Activated T-helper 17 cell treated with anti-CD3 and anti-CD28 coated beads, Interleukin-2, amount 50 U/mL, for 72 hours (primary cell): ENCODE measurements at regions not wholly inside any gene's neighbourhood (a gene's known extent, or its start where the extent isn't known, plus 50 kb on each side); places are given as distances from the start of the nearest gene placed in this dataset.
A peak's percentile ranks its signal among the peaks of the same experiment; 100 is the strongest.

Experiments used
- ATAC-seq: fragments of 150-1000 bp; cut with Tn5 transposase; replicated peaks from 2 replicates; pipeline ENCODE4 v1.10.0; 2021; ENCODE audit warnings: mild to moderate bottlenecking, moderate library complexity
- H3K27ac Mint-ChIP-seq: one replicate; pipeline ENCODE4 v1.8.0; 2022; ENCODE audit warnings: mixed read lengths
- H3K27me3 Mint-ChIP-seq: one replicate; pipeline ENCODE4 v1.8.0; 2022; ENCODE audit warnings: mixed read lengths
- H3K36me3 Mint-ChIP-seq: one replicate; pipeline ENCODE4 v1.8.0; 2022; ENCODE audit warnings: low read depth, mild to moderate bottlenecking, mixed read lengths
- H3K4me1 Mint-ChIP-seq: one replicate; pipeline ENCODE4 v1.8.0; 2022; ENCODE audit warnings: mixed read lengths
- H3K4me3 Mint-ChIP-seq: one replicate; pipeline ENCODE4 v1.8.0; 2022; ENCODE audit warnings: mild to moderate bottlenecking, mixed read lengths
- H3K9me3 Mint-ChIP-seq: one replicate; pipeline ENCODE4 v1.8.0; 2022; ENCODE audit warnings: mixed read lengths

DNA sequence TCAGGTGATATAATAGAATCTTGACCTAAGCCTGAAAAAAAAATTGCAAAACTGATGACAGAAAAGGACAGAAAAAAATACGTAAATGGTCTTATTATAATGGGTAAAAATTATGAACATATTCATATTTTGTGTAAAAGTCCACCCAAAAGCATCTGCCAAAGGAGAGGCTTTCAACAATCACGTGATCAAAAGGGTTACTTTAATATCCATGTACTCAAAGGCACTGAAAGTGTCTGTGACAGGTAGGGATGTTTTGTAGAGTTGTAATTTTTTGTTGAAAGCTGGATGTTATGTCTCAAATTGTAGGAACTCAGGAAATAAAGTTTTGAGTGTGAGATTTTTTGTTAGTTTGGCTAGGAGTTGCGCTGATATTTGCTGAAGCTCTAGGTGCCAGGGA is 144.8 kb upstream of the GALNTL6 start:
- no peaks in the 10 kb centered on the region for H3K27me3 Mint-ChIP-seq
- H3K9me3 Mint-ChIP-seq: peaks cover 10% of the 10 kb centered on the region
- H3K4me3 Mint-ChIP-seq: no peak overlapping the region
- no peak for ATAC-seq
- H3K36me3 Mint-ChIP-seq: no peaks in the 10 kb centered on the region
- no peak overlapping the region for H3K27ac Mint-ChIP-seq
- no peaks in the 10 kb centered on the region for H3K4me1 Mint-ChIP-seq

DNA sequence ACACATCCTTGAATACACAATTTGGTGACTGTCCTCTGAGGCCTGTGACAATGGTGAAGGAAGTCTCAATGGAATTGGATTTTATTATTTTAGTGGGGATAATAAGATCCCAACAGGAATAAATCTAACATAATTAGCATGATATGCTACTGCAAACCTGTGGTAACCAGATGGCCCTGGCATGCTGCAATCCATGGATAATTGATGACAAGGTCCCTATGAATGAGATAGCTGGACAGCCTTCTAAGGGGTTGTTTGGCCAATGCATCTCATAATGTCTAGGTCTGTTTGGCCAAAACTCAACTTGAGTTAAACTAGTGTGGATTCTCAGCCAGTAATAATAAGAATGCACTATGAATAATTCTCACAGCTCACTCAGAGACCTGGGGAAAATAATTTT is 145.3 kb upstream of the GALNTL6 start:
- Mint-ChIP-seq H3K27ac (no peak overlapping the region), H3K4me1 (no peaks in the 10 kb centered on the region), H3K27me3 (no peaks in the 10 kb centered on the region), H3K36me3 (no peaks in the 10 kb centered on the region), H3K4me3 (no peak overlapping the region), H3K9me3 (peaks cover 8% of the 10 kb centered on the region)
- ATAC-seq: no peak

DNA sequence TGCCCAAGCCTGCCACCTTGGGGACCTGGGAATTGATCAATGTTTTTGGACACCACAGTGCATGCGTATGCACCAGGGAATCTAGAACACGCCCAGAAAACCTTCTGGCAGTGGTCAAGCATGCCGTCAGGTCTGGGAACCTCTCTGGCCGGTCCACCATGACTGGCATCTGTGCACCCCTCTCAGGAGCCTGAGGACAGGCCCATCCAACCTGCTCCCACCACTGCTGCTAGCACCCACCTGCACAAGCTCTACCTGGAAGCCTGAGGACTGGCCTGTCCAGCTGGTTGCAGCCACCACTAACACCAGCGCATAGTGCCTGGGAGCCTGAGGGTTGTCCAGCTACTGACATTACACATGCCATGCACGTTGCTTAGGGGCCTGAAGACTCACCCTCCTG is 162.1 kb upstream of the GALNTL6 start:
- H3K27me3 Mint-ChIP-seq: no peaks in the 10 kb centered on the region
- H3K4me1 Mint-ChIP-seq: no peaks in the 10 kb centered on the region
- no peak overlapping the region for H3K4me3 Mint-ChIP-seq
- H3K9me3 Mint-ChIP-seq: peaks cover 8% of the 10 kb centered on the region
- H3K36me3 Mint-ChIP-seq: no peaks in the 10 kb centered on the region
- H3K27ac Mint-ChIP-seq: no peak overlapping the region
- ATAC-seq: no peak

GRCh38 chr4:171650543-171650942 is 162.7 kb upstream of the GALNTL6 start:
- no peak overlapping the region for H3K27ac Mint-ChIP-seq
- H3K4me3 Mint-ChIP-seq: no peak overlapping the region
- no peaks in the 10 kb centered on the region for H3K27me3 Mint-ChIP-seq
- H3K36me3 Mint-ChIP-seq: no peaks in the 10 kb centered on the region
- no peaks in the 10 kb centered on the region for H3K4me1 Mint-ChIP-seq
- H3K9me3 Mint-ChIP-seq: peaks cover 8% of the 10 kb centered on the region
- no peak for ATAC-seq

DNA sequence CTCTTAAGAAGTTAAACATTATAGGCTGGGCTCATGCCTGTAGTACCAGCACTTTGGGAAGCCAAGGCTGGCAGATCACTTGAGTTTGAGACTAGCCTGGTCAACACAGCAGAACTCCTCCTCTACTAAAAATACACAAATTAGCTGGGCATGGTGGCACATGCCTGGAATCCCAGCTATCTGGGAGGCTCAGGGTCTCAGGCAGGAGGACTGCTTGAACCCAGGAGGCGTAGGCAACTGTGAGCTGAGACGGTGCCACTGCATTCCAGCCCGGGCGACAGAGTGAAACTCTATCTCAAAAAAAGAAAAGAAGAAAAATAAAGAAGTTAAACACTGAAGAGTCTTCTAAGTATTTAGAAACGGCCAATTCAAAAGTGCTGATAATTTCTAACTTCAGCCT is 164.3 kb upstream of the GALNTL6 start:
- Mint-ChIP-seq H3K27me3 (no peaks in the 10 kb centered on the region), H3K9me3 (peaks cover 3% of the 10 kb centered on the region), H3K36me3 (no peaks in the 10 kb centered on the region), H3K4me1 (no peaks in the 10 kb centered on the region), H3K4me3 (no peak overlapping the region), H3K27ac (no peak overlapping the region)
- no peak for ATAC-seq

- Mint-ChIP-seq H3K36me3 (no peaks in the 10 kb centered on the region), H3K4me1 (no peaks in the 10 kb centered on the region), H3K9me3 (no peaks in the 10 kb centered on the region), H3K4me3 (no peak overlapping the region), H3K27me3 (no peaks in the 10 kb centered on the region), H3K27ac (no peak overlapping the region)
- ATAC-seq: no peak
Measured at GRCh38 chr4:171646984-171647383, 166.2 kb upstream of the GALNTL6 start.

- no peak overlapping the region for H3K4me3 Mint-ChIP-seq
- H3K27ac Mint-ChIP-seq: no peak overlapping the region
- H3K27me3 Mint-ChIP-seq: no peaks in the 10 kb centered on the region
- H3K4me1 Mint-ChIP-seq: no peaks in the 10 kb centered on the region
- H3K9me3 Mint-ChIP-seq: no peaks in the 10 kb centered on the region
- no peaks in the 10 kb centered on the region for H3K36me3 Mint-ChIP-seq
- ATAC-seq: no peak
Measured at GRCh38 chr4:171644430-171645057, 168.7 kb upstream of the GALNTL6 start.

DNA sequence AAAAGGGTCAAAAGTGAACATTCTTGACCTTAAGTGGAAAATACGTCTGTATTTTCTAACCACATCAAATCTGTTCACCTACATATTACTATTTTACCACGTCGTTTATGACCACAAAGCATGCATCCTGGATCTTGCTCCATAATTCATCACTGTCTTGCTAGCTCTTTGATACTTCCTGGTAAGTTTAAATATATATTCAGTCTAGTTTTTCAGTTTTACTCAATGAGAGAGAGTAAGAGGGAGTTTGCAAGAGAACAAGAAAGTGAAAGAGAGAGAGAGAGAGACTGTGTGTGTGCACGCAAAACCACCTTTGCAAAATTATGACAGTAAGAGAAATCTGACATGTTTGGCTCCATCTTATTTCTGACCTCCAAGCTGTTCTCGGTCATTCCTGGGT is 173.7 kb upstream of the GALNTL6 start:
- Mint-ChIP-seq H3K36me3 (no peaks in the 10 kb centered on the region), H3K27ac (no peak overlapping the region), H3K4me1 (no peaks in the 10 kb centered on the region), H3K9me3 (no peaks in the 10 kb centered on the region), H3K4me3 (no peak overlapping the region), H3K27me3 (no peaks in the 10 kb centered on the region)
- peak; percentile 26 for ATAC-seq

DNA sequence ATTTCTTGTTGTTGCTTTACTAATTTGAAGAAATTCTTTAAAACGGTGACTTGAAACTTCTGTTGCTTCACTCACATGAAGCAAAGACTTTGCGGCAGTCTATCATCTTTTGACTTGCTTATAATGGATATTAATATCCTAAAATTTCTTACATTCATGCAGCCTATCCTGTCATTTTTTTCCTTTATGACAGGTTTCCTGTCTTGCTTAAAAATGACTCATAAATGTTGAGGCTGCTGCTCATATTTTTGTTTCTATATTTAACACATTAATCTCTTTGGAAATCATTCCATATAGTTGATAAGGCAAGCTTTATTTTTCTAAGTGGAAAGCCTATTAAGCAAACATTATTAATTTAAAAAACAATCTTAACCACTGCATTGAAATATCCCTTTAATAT is 176.6 kb upstream of the GALNTL6 start:
- Mint-ChIP-seq H3K4me3 (no peak overlapping the region), H3K36me3 (no peaks in the 10 kb centered on the region), H3K27me3 (no peaks in the 10 kb centered on the region), H3K9me3 (no peaks in the 10 kb centered on the region), H3K27ac (no peak overlapping the region), H3K4me1 (no peaks in the 10 kb centered on the region)
- ATAC-seq: no peak

GRCh38 chr4:171629737-171630136 is 183.5 kb upstream of the GALNTL6 start:
- Mint-ChIP-seq H3K27me3 (no peaks in the 10 kb centered on the region), H3K4me3 (no peak overlapping the region), H3K4me1 (no peaks in the 10 kb centered on the region), H3K36me3 (no peaks in the 10 kb centered on the region), H3K9me3 (no peaks in the 10 kb centered on the region), H3K27ac (no peak overlapping the region)
- ATAC-seq: no peak

DNA sequence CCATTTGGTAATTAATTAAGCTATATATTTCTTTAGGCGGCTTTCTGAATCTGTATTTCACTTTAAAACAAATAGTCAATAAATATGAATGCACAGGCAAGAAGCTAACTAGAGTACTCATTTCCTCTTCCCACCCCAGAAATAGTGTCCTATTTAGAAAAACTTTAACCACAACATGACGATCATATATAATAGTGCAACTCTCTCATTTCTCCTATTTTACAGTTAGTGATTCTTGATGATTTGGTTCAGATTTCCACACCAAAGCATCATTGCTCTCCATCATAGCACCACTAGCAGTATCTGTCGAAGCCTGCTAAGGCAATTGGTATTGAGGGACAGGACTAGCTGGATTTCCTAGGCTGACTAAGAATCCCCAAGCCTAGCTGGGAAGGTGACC is 184.0 kb upstream of the GALNTL6 start:
- no peaks in the 10 kb centered on the region for H3K36me3 Mint-ChIP-seq
- no peak for ATAC-seq
- no peaks in the 10 kb centered on the region for H3K9me3 Mint-ChIP-seq

DNA sequence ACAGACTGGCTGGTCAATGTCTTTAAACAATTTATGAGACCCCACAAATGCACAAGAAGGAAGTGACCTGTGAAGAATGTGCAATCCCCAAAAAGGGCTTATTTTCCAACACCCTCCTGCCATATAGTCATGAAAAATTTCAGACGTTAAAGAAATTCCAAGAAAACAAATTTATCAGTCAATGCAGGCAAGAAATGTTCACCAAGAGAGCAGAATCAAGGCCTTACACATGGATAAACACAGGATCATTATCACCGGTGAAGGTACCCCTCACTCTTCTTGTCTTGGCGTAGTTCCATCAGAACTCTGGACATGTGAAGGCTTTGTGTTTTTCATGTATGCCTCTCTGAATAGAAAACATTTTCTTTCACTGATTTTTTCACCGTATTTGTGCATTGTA is 186.7 kb upstream of the GALNTL6 start:
- H3K4me3 Mint-ChIP-seq: no peak overlapping the region
- no peak for ATAC-seq
- H3K9me3 Mint-ChIP-seq: no peaks in the 10 kb centered on the region

More for the DNA sequence above, 184.0 kb upstream of the GALNTL6 start:
- no peak overlapping the region for H3K27ac Mint-ChIP-seq
- H3K4me3 Mint-ChIP-seq: no peak overlapping the region
- no peaks in the 10 kb centered on the region for H3K4me1 Mint-ChIP-seq
- H3K27me3 Mint-ChIP-seq: no peaks in the 10 kb centered on the region

DNA sequence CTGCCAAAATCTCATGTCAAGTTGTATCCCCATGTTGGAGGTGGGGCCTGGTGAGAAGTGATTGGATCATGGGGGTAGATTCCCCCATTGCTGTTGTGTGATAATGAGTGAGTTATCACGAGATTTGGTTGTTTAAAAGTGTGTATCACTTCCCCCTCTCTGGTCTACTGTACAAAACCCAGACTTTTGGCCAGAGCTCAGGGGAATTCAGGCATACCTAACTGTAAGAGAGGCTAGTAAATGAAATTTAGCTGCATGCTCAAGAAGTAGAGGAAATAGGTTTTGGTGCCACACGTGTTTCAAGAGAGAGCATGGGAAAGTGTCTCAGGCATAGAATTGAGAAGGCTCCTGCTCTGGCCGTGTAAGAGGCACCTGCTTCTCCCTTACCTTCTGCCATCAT is 190.5 kb upstream of the GALNTL6 start:
- Mint-ChIP-seq H3K9me3 (no peaks in the 10 kb centered on the region), H3K27me3 (no peaks in the 10 kb centered on the region), H3K4me1 (no peaks in the 10 kb centered on the region), H3K36me3 (no peaks in the 10 kb centered on the region), H3K27ac (no peak overlapping the region), H3K4me3 (no peak overlapping the region)
- no peak for ATAC-seq

More for the DNA sequence above, 186.7 kb upstream of the GALNTL6 start:
- no peaks in the 10 kb centered on the region for H3K4me1 Mint-ChIP-seq
- H3K27me3 Mint-ChIP-seq: no peaks in the 10 kb centered on the region
- H3K36me3 Mint-ChIP-seq: no peaks in the 10 kb centered on the region
- H3K27ac Mint-ChIP-seq: no peak overlapping the region

- Mint-ChIP-seq H3K27me3 (no peaks in the 10 kb centered on the region), H3K9me3 (no peaks in the 10 kb centered on the region), H3K4me1 (no peaks in the 10 kb centered on the region), H3K36me3 (no peaks in the 10 kb centered on the region), H3K4me3 (no peak overlapping the region), H3K27ac (no peak overlapping the region)
- ATAC-seq: no peak
Measured at GRCh38 chr4:171621646-171622045, 191.6 kb upstream of the GALNTL6 start.

- ATAC-seq: no peak
- Mint-ChIP-seq H3K4me1 (no peaks in the 10 kb centered on the region), H3K36me3 (no peaks in the 10 kb centered on the region), H3K4me3 (no peak overlapping the region), H3K9me3 (peaks cover 13% of the 10 kb centered on the region), H3K27me3 (no peaks in the 10 kb centered on the region), H3K27ac (no peak overlapping the region)
Measured at GRCh38 chr4:171612907-171613306, 200.3 kb upstream of the GALNTL6 start.
